ENCODE measurements at regions not wholly inside any gene's neighbourhood (a gene's known extent, or its start where the extent isn't known, plus 50 kb on each side); places are given as distances from the start of the nearest gene placed in this dataset.

GRCh38 chr3:124264346-124264745, 272.4 kb upstream of the ROPN1 start:
- Histone ChIP-seq H3K36me3 (no peaks in the 10 kb centered on the region), H3K4me3 (replicated peaks in 1 of 3) (no peak overlapping the region), H3K4me1 (peaks cover 0 to 32% of the 10 kb centered on the region in 2 donors), H3K27ac (no peak overlapping the region), H3K9me3 (no peaks in the 10 kb centered on the region), H3K27me3 (no peaks in the 10 kb centered on the region)
- intact Hi-C loops (cut with DNase I): no loop called here
- WGBS, 2 donors: 82 to 88% methylated on average over 7 to 8 of the region's 8 CpGs
- no peak for DNase-seq
- TF ChIP-seq CTCF (IDR thresholded peaks at IDR 0.05) (no peak), POLR2A (IDR thresholded peaks at IDR 0.05) (no peak)

- H3K4me3 ChIP-seq (replicated peaks in 1 of 3): no peak overlapping the region
- TF ChIP-seq CTCF (IDR thresholded peaks at IDR 0.05) (no peak), POLR2A (IDR thresholded peaks at IDR 0.05) (no peak)
- peaks cover 0 to 18% of the 10 kb centered on the region in 2 donors for H3K4me1 ChIP-seq
- intact Hi-C loops (cut with DNase I): no loop called here
- WGBS, 2 donors: 51 to 69% methylated on average over 3 of the region's 3 CpGs
- no peaks in the 10 kb centered on the region for H3K9me3 ChIP-seq
- H3K36me3 ChIP-seq: no peaks in the 10 kb centered on the region
- no peak for DNase-seq
- H3K27me3 ChIP-seq: no peaks in the 10 kb centered on the region
- peak overlapping the region in 1 of 3 donors; percentile 34 for H3K27ac ChIP-seq
Measured at GRCh38 chr3:124266487-124266886, 274.6 kb upstream of the ROPN1 start.

DNA sequence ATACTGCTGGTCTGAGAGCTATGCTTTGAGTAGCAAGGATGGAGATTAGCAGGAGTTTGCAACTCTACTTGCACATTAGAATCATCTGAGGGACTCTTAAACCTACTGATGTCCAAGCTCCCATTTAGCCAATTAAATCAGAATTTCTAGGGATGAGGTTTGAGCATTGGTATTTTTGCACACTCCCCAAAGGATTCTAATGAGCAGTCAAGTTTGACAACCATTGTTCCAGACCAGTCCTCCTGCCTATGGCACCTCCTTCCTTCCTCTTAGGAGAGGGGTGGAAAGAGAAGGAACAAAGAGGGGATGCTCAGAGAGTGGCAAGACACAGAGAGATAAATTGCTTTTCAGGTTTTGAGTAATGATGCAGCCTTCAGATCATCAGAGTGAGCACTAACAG, 275.5 kb upstream of the ROPN1 start:
- intact Hi-C loops (cut with DNase I): no loop called here
- DNase-seq: no peak
- no peaks in the 10 kb centered on the region for H3K9me3 ChIP-seq
- H3K4me3 ChIP-seq (replicated peaks in 1 of 3): no peak overlapping the region
- H3K4me1 ChIP-seq: peaks cover 0 to 18% of the 10 kb centered on the region in 2 donors
- TF ChIP-seq CTCF (IDR thresholded peaks at IDR 0.05) (no peak), POLR2A (IDR thresholded peaks at IDR 0.05) (no peak)
- no peak overlapping the region for H3K27ac ChIP-seq
- no peaks in the 10 kb centered on the region for H3K36me3 ChIP-seq
- no peaks in the 10 kb centered on the region for H3K27me3 ChIP-seq

DNA sequence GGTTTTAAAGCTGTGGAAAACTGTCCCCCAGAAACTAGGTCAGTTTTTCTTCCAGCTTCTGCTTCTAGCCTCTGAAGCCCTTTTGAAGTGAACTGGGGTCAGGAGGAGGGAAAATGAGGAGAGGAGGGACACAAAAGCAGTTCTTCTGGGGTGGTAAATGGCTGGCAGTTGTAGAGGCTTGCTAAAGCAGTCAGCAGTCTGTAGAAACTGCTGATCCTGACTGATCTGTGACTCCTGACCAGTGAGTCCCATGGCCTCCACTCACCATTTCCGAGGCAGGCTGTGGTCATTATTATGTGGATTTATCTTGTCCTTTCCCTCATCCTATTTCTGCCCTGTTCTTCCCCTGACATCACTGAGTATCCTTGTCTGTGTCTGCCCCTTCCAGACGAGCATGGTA, 276.4 kb upstream of the ROPN1 start:
- no peaks in the 10 kb centered on the region for H3K27me3 ChIP-seq
- no peaks in the 10 kb centered on the region for H3K36me3 ChIP-seq
- H3K9me3 ChIP-seq: no peaks in the 10 kb centered on the region
- TF ChIP-seq CTCF (IDR thresholded peaks at IDR 0.05) (no peak), POLR2A (IDR thresholded peaks at IDR 0.05) (no peak)
- intact Hi-C loops (cut with DNase I): no loop called here
- H3K27ac ChIP-seq: no peak overlapping the region
- no peak for DNase-seq
- H3K4me1 ChIP-seq: peaks cover 0 to 26% of the 10 kb centered on the region in 2 donors
- no peak overlapping the region for H3K4me3 ChIP-seq (replicated peaks in 1 of 3)
- WGBS, 2 donors: 81 to 91% methylated on average over 2 of the region's 2 CpGs

GRCh38 chr3:124269619-124270018, 277.7 kb upstream of the ROPN1 start:
- Histone ChIP-seq H3K4me3 (replicated peaks in 1 of 3) (no peak overlapping the region), H3K4me1 (peaks cover 0 to 26% of the 10 kb centered on the region in 2 donors), H3K27ac (no peak overlapping the region), H3K9me3 (no peaks in the 10 kb centered on the region), H3K27me3 (no peaks in the 10 kb centered on the region), H3K36me3 (no peaks in the 10 kb centered on the region)
- DNase-seq: no peak
- 87% methylated on average over 1 of the region's 1 CpG for WGBS, 2 donors
- intact Hi-C loops (cut with DNase I): no loop called here
- TF ChIP-seq CTCF (IDR thresholded peaks at IDR 0.05) (no peak), POLR2A (IDR thresholded peaks at IDR 0.05) (no peak)

All from thyroid gland (tissue), 4 donors.